MG63 (cell line): ENCODE measurements at regions not wholly inside any gene's neighbourhood (a gene's known extent, or its start where the extent isn't known, plus 50 kb on each side); places are given as distances from the start of the nearest gene placed in this dataset.

Source experiments
- DNase-seq: peaks from one replicate; pipeline ENCODE4 v3.0.0-alpha.2; 2020
- H3K27me3 ChIP-seq: fragments of 250-450 bp; sonication (Bioruptor Pico); 2 replicates; pipeline ENCODE4 v1.5.1; 2020; ENCODE audit warnings: mild to moderate bottlenecking, moderate library complexity
- H3K36me3 ChIP-seq: fragments of 250-450 bp; sonication (Bioruptor Pico); 2 replicates; pipeline ENCODE4 v1.5.1; 2020; ENCODE audit warnings: mild to moderate bottlenecking, moderate library complexity
- H3K4me3 ChIP-seq: fragments of 250-450 bp; sonication (Bioruptor Pico); 2 replicates; pipeline ENCODE4 v1.5.1; 2020; ENCODE audit warnings: mild to moderate bottlenecking, moderate library complexity
- H3K9me3 ChIP-seq: fragments of 250-450 bp; sonication (Bioruptor Pico); 2 replicates; pipeline ENCODE4 v1.5.1; 2020; ENCODE audit warnings: mild to moderate bottlenecking, moderate library complexity

DNA sequence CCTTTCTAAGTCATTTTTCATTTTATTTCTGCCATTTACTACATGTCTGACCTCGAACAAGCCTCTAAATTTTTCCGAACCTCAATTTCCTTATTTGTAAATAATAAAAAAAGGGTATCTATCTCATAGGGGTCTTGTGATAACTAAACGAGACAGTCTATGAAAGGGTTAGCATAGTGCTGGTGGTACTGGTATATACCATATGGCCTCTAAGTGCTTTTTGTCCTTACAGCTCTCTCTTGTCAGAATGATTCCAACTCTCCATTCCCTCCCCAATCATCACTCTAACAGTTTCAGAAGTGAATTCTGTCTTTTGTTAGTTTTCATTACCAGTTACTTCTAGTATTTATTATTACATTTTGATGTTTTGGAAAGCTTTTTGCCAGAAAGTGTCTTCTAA lies 85.5 kb upstream of the ACTBL2 start:
- no peak for DNase-seq
- Histone ChIP-seq H3K36me3 (no peaks in the 10 kb centered on the region), H3K27me3 (no peaks in the 10 kb centered on the region), H3K9me3 (no peaks in the 10 kb centered on the region), H3K4me3 (no peak overlapping the region)

- no peaks in the 10 kb centered on the region for H3K9me3 ChIP-seq
Observed at GRCh38 chr5:57566914-57567313, 84.3 kb upstream of the ACTBL2 start.

DNA sequence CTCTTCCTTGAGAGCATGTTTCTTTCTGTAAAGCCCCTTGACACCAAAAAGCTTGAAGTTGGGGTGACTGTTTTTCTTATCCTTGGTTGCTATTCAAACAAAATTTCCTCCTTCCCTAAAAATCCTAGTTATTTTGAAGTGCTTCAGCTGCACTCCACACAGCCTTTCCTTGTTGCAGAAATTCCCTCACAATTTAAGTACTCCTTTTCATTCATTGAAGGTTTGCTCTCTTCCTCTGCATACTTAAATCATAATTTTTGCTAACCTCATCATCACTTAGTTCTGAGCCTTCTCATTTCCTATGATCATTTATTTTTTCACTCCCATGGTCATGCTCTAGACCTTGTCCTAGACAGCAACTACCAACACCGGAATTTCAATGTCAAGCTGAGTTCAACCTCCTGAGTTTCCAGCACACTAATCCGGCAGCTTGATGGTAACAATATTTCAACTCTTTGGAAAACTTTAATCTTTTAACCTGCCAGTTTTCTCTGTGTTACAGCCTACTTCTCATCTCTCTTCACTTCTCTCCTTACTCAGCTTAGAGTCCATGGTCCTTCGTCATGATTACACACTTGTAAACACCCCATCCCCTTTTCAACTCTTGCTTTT lies 78.7 kb upstream of the ACTBL2 start:
- Histone ChIP-seq H3K9me3 (no peaks in the 10 kb centered on the region), H3K36me3 (no peaks in the 10 kb centered on the region), H3K4me3 (no peak overlapping the region), H3K27me3 (no peaks in the 10 kb centered on the region)
- no peak for DNase-seq

More at GRCh38 chr5:57566914-57567313, 84.3 kb upstream of the ACTBL2 start:
- no peaks in the 10 kb centered on the region for H3K36me3 ChIP-seq
- H3K27me3 ChIP-seq = no peaks in the 10 kb centered on the region
- DNase-seq = no peak
- no peak overlapping the region for H3K4me3 ChIP-seq

GRCh38 chr5:57559110-57559635 lies 76.6 kb upstream of the ACTBL2 start:
- H3K9me3 ChIP-seq = no peaks in the 10 kb centered on the region
- no peaks in the 10 kb centered on the region for H3K27me3 ChIP-seq
- no peak overlapping the region for H3K4me3 ChIP-seq
- no peak for DNase-seq
- H3K36me3 ChIP-seq = no peaks in the 10 kb centered on the region

DNA sequence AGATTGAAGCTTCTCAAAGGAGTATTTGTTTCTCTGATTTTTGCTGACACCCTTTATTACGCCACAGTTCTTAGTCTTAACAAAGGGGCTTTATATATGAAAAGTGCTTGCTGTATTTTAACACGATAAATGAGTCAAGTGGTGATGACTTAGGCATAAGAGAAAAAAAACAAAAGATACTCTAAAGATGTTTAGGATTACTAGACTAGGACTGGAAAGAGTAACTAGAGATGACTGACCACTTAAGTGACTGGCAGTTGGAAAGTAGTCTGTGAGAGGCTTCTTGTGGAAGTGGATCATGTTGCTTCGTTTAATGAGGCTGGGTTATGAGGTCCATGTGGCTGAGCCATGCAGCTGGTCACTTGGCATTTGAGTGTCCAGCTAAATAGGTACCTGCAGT lies 69.4 kb upstream of the ACTBL2 start:
- no peaks in the 10 kb centered on the region for H3K36me3 ChIP-seq
- DNase-seq = no peak
- H3K4me3 ChIP-seq = no peak overlapping the region
- H3K27me3 ChIP-seq = no peaks in the 10 kb centered on the region
- no peaks in the 10 kb centered on the region for H3K9me3 ChIP-seq

- Histone ChIP-seq H3K36me3 (no peaks in the 10 kb centered on the region), H3K9me3 (no peaks in the 10 kb centered on the region), H3K4me3 (no peak overlapping the region), H3K27me3 (no peaks in the 10 kb centered on the region)
- no peak for DNase-seq
Observed at GRCh38 chr5:57551251-57551650, 68.6 kb upstream of the ACTBL2 start.

GRCh38 chr5:57550132-57550531 lies 67.5 kb upstream of the ACTBL2 start:
- no peaks in the 10 kb centered on the region for H3K36me3 ChIP-seq
- H3K9me3 ChIP-seq = no peaks in the 10 kb centered on the region
- no peak overlapping the region for H3K4me3 ChIP-seq
- no peak for DNase-seq
- H3K27me3 ChIP-seq = no peaks in the 10 kb centered on the region

DNA sequence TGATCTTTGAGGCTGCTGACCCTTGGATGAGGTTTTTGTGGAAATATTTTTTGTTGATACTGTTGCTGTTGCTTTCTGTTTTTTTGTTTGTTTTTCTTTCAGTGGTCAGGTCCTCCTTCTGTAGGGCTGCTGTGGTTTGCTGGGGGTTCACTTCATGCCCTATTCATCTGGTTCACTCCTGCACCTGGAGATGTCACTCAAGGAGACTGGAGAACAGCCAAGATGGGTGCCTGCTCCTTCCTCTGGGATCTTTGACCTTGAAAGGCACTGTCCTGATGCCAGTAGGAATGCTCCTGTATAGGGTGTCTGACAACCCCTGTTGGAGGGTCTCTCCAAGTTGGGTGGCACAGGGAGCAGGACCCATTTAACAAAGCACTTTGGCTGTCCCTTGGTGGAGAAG lies 67.0 kb upstream of the ACTBL2 start:
- H3K4me3 ChIP-seq = no peak overlapping the region
- no peaks in the 10 kb centered on the region for H3K9me3 ChIP-seq
- no peaks in the 10 kb centered on the region for H3K27me3 ChIP-seq
- no peak for DNase-seq
- H3K36me3 ChIP-seq = no peaks in the 10 kb centered on the region

DNA sequence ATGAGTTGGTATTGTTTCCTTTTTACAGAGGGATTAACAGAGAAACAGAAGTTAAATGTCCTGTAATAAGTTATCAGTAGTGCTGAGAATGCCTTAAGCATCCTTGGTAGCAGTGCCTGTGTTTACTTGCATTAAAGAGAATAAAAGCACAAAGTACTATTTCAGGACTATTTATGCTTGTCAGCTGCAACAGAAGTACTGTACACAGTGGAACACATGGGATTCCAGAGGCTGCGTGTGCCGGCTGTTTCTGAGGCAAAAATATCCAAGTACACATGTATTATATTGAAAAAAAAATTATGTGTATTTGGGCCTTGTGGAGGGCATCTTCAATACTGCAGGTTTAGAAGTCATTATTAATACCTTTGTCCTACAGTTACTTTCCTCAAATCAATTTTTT lies 58.2 kb upstream of the ACTBL2 start:
- Histone ChIP-seq H3K36me3 (no peaks in the 10 kb centered on the region), H3K9me3 (no peaks in the 10 kb centered on the region), H3K27me3 (no peaks in the 10 kb centered on the region), H3K4me3 (no peak overlapping the region)
- DNase-seq = no peak

DNA sequence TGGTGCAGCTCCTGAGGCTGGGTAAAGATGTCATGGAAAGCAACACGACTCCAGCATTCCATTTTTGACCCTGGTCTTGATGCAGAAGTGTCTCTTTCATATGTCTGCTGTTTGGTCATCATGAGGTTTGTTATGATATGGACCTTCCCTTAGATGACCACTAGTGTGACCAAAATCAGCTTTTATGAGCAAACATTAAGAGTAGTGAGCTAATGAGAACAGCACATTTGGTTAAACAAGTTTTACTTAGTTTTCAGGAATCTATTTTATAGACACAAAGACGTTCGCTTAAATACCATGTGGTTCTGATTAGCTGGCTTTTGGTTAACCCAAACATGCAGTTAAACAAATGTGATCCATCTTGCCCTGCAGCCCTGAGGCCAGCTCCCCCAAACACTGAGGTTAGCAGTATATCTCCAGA lies 56.7 kb upstream of the ACTBL2 start:
- Histone ChIP-seq H3K36me3 (no peaks in the 10 kb centered on the region), H3K9me3 (no peaks in the 10 kb centered on the region), H3K27me3 (no peaks in the 10 kb centered on the region), H3K4me3 (no peak overlapping the region)
- no peak for DNase-seq

DNA sequence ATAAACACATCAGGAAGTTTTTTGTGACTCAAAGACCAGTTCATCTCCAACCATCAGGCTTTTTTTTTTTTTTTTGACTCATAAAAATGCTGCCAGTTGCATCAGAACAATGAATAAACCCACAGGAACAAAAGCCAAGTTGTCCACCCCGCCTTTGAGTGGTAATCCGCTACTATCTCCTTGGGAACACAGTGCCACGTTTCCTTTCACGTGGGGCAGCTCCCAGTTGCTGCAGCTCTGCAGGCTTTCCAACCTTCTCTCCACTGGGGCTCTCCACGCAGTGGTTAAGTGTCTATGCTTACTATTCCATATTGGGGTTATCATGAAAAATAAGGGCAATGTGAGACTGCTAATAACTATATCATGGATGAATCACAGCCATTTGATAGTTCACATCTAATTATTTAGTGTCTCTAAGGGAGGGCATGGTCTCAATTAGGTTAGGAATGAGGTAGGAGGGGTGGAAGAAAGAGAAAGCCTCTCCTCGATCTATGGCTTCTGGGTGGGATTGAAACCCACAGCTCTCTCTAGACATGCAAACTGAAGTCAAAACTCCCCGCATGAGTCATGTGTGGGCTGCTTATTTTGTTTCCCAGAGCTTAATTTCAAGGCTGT lies 55.8 kb upstream of the ACTBL2 start:
- Histone ChIP-seq H3K9me3 (no peaks in the 10 kb centered on the region), H3K27me3 (no peaks in the 10 kb centered on the region), H3K4me3 (peak overlapping the region; percentile 15; the same call in 1 of the 2 replicates)

GRCh38 chr5:57537811-57538210 lies 55.2 kb upstream of the ACTBL2 start:
- Histone ChIP-seq H3K4me3 (no peak overlapping the region), H3K9me3 (no peaks in the 10 kb centered on the region), H3K27me3 (no peaks in the 10 kb centered on the region), H3K36me3 (no peaks in the 10 kb centered on the region)
- DNase-seq = no peak

More for the DNA sequence above, 55.8 kb upstream of the ACTBL2 start:
- peak; percentile 81 for DNase-seq
- H3K36me3 ChIP-seq = no peaks in the 10 kb centered on the region

- no peaks in the 10 kb centered on the region for H3K27me3 ChIP-seq
- no peak for DNase-seq
- H3K9me3 ChIP-seq = no peaks in the 10 kb centered on the region
- H3K36me3 ChIP-seq = no peaks in the 10 kb centered on the region
- H3K4me3 ChIP-seq = no peak overlapping the region
Observed at GRCh38 chr5:57532513-57533497, 50.2 kb upstream of the ACTBL2 start.
